ENCODE measurements at regions not wholly inside any gene's neighbourhood (a gene's known extent, or its start where the extent isn't known, plus 50 kb on each side); places are given as distances from the start of the nearest gene placed in this dataset.

DNA sequence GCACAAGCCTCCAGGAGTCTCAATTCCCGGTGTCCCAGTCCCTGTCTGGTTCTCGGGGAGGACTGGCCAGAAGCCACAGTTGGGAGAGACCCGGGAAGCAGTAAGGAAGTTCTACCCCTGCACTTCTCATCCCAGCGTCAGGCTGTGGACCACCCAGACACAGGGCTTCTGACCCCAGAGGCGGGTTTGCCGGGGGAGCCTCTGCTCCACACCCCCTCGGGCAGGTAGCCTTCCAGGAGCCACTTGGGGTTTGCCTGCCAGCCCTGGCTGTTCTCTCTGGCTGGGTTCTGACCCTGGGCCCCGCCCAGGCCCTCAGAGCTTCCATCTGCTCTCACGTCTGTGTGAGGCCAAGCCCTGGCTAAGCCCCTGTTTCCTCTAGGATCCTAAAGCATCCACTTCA is 94.4 kb upstream of the GPC1 start:
- no peak for DNase-seq (ENCODE audit: low read depth in 3 of 3)

DNA sequence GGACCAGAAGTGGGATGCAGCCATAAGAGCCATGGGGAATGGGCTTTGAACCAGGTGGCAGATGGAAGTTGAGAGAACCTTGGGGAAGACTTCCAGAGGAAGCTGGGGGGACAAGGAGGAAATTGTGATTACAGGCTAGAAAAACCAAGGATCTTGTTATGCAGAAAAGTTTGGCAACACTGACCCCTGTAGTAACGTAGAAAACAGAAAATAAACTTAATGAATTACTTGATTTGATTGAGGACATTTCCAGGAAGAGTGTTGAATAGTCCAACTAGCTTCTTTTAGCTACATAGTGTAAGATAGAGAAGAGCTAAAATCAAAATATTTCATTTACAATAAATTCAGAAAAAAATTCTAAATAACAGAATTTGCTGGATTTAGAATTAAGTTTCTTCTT is 91.9 kb upstream of the GPC1 start:
- DNase-seq (ENCODE audit: low read depth in 3 of 3): no peak

DNA sequence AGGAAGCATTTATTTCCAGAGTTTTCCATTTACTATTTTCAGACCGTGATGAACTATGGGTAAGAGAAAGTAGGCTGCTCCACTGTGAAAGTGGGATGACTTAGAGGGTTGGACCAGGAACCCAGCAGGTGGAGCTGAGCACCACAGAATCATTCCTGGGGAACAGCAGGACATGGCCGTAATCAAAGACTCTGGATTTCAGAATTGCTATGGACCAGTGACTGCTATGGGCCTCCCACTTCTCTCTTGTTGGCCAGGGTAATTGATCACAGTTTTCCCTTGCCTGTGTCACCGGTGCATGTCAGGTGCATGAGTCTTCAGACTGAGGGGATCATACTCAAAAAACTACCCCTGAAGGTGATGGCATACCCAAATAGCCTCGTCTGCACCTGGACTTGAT is 90.6 kb upstream of the GPC1 start:
- DNase-seq (ENCODE audit: low read depth in 3 of 3): no peak

DNA sequence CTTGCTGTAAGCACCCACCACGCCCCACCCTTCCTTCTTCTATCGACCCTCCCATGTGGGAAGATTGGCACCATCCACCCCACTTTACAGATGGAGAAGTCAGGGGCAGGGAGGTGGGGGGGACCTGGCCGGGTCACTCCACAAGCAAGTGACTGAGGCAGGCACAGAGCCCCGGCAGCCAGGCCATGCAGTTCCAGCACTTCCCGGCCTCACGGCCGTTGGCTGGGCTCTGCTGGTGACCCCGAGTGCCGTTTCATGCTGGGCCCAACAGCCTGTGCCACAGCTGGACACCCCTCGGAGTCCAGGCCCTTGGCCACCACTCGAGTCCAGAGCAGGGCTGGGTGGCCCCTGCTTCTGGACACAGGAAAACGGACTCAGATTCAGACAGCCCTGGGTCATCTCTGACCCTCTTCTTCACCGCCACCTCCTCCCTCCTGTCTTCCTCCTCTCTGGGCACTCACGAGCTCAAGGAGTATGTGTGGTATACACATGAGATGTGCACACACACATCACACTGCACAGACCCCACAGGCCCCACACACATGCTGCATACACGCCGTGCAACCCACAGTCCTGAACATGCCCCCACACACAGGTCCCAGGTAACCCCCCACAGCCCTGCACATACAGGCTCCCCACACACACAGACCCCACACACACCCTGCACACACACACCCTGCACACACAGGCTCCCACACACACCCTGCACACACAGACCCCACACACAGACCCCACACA is 89.3 kb upstream of the GPC1 start:
- no peak for DNase-seq (ENCODE audit: low read depth in 3 of 3)

DNA sequence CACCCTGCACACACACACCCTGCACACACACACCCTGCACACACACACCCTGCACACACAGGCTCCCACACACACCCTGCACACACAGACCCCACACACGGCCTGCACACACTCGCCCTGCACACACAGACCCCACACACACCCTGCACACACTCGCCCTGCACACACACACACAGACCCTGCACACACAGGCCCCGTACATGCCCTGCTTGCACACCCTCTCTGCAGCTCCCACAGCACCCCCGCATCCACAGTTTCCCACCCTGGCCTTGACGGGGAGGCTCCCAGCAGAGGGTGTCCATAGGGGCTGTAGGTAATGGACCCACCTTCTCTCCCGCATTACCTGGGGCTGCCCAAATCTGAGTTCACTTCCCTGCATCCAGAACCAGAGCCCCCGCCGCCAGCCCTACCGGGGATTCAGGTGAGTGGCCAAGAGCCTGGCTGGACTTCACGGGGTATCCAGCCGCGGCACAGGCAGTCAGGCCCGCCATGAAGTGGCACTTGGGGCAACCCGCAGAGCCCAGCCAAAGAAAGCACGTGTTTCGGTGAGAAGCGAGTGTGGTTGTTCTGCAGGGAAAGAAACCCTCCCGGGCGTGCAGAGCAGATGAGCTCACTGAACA is 88.6 kb upstream of the GPC1 start:
- no peak for DNase-seq (ENCODE audit: low read depth in 3 of 3)

DNA sequence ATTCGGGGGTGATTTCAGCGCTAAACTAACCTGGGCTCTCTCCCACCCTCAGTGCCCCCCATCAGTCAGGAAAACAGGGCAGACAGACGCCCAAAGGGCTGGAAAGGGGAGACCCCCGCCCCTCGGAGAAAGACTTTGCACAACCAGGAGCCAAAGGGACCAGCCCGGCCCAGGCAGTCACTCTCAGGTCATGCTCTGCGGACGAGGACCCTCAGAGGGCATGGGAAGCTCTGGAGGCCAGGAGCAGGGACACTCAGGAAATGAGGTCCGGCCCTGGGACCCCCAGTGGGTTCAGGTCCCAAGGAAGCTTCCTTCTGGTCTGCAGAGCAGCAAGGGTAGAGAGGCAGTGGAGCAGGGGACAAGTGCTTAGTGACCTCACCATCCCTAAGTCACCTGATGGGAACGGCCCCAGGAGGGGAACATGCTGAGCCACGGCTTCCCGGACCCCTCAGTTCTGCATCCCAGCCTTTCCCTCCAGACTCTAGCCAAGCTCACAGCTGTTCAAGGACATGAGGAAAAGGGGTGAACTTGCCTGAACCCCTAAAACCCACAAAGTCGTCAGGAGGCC is 88.0 kb upstream of the GPC1 start:
- DNase-seq (ENCODE audit: low read depth in 3 of 3): no peak

DNA sequence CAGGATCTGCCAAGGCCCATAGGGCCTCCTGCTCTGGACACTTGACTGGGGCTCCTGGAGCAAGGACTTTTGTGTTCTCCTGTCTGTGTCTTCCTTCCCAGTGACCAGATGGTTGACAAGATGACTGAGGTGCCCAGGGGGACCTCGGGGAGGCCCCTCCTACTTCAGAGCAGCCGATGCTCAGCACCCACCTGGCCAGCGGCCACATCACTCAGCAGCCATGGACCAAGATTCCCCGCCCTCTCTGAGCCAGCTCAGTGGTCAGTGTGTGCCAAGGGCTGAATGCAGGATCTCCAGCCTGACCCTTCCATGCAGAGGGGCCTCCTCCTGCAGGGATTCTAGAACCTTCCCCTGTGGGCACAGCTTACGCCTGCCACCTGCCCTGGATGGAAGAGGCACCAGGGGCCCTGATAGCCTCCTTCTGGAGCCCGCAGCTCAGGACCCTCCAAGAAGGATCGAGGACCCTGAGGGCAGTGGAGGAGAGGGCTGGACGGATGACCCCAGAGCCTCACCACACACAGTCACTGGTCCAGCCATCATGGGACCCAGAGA is 87.4 kb upstream of the GPC1 start:
- DNase-seq (ENCODE audit: low read depth in 3 of 3): no peak

DNA sequence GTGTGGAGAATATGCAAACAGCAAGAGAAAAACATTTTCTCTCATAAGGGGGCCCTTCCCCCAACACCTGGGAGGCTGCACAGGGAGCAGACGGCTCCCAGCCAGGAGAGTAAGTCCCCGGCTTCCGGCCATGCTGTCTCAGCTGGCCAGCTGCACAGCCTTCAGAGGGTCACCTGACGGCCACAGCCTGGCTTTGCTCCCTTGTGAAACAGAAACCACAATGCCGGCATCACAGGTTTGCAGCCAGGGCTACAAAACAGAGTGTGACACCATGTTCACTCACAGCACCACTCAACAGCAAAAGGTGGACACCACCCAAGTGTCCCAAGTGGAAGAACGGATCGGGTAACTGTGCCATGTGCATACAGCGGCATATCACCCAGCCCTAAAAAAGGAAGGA is 86.9 kb upstream of the GPC1 start:
- DNase-seq (ENCODE audit: low read depth in 3 of 3): no peak

DNA sequence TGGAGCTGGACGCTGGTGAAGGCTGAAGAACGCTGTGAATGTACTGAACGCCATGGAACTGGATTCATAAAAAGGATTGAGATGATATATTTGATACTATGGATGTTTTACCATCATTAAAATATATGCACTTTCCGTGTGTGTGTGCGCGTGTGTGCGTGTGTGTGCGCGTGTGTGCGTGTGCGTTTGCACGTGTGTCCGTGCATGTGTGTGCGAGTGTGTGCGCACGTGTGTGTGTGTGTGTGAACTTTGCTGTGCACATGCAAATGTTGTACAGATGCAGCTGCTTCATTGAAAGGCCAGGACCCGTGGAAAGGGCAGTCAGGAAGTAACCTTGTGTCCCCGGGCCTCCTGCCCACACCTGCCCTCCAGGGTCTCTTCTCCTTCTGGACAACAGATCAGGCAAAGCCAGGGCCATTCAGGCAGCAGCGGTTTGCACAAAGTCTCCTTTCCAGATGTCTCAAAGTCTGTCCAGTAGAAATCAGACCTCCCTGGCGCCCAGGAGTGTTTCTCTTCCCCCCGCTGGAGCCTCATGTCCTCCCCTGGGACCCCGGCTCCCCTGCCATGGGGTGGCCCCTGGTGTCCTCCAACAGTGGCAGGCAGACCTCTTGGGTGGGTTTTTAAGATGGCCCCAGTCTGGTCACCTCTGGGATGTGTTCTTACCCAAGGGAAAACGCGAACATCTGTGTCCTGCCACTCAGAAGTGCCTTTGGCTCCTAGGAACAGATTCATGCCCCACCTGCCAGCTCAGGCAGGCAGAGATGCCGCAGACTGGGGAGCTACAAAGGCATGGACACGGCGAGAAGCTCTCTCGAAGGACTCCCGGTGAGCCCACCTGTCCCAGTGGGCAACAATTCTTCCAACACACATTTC is 86.1 kb upstream of the GPC1 start:
- no peak for DNase-seq (ENCODE audit: low read depth in 3 of 3)

DNA sequence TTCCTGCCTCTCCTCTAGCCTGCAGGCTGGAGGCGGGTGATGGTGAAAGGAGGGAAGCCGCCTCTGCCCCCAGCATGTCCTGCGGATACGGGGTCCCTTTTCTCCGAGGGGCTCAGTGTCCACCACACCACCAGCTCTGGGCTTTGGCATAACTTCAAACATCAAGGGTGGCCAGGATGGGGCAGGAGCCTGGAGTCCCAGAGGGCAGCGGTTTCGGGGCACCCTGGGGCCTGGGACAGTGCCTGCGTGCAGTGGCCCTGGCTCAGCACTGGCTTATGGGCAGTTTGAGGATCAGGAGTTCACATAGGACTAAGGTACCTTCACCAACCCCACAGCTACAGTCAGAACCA is 85.5 kb upstream of the GPC1 start:
- DNase-seq (ENCODE audit: low read depth in 3 of 3): no peak

DNA sequence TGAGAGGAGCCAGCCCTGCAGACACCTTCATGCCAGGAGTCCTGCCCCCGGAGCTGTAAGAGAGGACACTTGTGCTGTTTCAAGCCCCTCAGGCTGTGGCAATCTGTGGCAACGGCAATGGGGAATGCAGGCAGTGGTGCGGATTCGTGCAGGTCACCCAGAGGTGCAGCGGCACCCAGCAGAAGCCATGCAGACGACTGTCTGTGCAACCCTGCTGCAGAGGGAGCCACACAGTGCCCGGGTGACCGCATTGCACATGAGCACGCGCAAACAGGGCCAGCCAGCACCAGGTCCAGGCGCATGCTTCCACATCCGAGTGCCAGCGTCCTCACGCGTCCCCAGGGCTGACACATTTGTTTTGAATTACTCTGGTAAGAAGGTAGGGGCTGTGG is 84.8 kb upstream of the GPC1 start:
- DNase-seq (ENCODE audit: low read depth in 3 of 3): no peak

DNA sequence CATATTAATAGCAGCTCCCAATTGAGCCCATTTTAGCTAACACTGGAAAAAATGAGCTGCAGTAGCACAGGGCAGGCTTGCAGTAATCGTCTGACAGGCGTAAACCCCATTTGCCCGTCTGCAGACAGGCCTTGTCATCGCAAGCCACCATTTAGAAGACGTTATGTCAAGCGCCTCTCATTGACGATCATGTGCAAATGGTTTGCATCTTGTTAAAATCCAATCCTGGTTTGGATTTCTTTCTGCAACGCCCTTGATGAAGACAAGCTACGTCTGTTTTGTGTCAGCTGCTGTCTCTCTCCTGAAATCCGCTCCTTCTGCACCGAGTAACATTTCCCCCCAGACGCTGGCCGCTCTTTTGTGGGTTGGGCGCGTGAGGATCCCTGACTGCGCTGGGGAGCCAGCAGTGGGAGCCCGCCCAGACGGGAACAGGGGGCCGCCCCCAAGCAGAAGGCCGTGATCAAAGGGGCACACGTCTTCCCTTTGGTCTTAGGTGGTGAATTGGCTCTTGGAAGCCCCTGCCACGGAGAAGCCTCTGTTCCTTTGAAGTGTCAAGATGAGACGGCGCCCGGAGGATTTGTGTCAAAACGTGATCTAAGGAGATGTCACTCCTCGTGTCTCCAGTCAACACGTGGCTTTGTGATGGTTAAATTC is 84.2 kb upstream of the GPC1 start:
- DNase-seq (ENCODE audit: low read depth in 3 of 3): no peak

DNA sequence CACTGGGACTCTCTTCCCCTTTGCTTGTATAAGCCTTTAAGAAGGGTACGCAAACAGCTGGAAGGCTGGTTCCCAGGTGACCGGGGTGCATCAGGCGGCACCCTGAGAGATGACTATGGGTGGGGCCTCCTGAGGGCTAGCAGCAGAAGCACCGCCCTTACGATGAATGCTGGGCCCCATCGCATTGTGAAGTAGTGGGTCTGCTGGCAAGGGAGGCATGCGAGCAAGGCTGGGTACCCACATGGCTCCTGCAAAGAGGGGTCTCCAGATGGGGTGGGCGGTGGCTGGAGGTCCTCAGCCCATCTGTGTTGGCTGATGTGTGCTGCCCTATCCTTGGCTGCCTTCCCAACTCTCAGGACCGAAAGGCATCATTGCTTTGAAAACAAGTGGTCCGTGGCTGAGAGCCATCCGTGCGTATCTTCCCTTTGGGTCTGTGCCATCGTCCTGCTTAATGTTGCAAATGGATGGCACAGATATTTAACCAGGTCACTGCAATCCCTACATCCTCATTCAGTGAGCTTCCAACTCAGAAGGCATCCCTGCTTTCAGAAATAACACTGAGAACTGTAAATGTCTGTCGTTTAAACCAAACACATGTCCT is 83.5 kb upstream of the GPC1 start:
- no peak for DNase-seq (ENCODE audit: low read depth in 3 of 3)

DNA sequence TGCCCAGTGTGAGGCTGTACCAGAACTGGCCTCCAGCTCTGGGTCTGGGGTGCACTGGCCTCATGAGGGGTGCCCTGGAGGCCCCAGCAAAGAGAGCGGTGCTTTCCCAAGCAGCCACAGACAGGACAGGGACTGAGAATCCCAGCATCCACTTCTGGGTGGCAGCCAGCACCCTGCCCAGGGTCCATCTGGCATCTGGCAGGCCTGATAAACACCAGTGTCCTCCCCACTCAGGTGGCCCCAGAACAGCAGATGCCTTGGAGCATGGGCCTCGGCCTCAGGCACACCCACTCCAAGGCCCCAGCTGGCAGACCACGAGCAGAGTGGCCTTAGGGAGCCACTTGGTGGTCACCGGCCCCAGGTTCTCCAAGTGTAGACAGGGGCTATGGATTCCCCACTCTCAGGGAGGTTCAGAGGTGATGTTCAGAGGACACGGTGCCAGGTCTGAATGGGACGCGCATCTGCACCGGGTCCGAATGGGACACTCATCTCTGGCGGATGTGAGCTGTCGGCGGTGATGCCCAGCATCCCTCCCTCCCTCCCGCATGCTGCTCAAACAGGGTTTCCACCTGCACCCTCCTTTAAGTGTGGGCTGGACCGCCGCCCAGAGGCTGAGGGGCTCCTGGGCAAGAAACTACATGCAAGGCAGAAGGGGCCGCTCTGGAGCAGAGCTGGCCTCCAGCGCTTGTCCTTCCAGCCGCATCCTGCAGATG is 82.2 kb upstream of the GPC1 start:
- no peak for DNase-seq (ENCODE audit: low read depth in 3 of 3)

DNA sequence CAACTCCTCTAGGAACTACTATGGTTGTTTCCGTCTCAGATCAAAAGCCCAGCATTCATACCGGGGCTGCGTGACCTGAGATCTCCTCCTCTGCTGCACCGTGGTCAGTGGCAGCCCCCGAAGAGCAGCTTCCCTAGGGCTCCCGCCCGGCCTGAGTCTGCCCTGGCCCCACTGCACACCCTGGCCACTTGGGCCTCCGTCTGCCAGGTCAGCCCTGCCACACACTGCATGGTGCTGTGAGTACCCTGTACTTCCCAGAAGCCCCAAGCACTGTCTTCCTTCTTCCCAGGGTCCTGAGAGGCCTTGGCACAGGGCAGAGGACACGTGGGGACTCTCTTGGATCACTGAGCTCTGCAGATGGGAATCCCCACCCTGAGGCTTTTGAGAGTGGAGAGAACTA is 81.5 kb upstream of the GPC1 start:
- no peak for DNase-seq (ENCODE audit: low read depth in 3 of 3)

DNA sequence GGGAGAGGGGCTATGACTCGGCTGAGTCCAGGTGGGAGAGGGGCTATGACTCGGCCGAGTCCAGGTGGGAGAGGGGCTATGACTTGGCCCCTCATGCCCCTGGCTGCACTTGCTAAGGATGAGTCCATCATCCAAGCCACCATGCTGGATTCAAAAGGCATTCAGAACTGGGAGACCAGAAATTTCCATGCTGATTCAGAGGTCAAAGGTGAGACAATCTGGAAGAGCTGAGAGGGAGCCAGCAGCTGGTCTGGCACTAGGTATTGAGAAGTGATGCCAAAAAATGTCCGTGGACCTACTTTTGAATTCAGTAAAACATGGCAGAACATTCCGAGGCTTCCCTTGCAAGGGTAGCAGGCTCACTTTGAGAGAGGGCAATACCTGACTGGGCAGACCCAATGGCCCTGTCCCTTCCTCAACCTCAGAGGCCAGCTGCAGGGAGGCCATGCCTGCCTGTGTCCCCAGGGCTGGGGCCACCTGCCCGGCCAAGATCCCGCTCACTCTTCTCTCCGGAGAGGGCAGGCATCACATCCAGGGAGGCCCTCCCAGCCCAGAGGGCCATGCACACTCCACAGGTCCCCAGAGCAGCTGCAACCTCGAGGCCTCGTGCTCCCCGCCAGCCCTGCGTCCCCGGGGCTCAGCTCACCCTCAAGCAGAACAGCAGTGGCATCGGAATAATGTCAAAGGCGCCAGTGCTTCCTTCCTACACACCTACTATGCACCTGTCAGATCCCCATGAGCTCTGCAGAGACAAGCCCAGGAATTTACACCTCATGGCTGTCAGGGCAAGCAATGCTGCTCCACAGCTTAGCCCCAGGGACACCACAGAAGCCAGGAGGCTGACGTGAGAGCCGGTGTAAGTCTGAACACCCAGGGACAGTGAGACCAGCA is 80.2 kb upstream of the GPC1 start:
- no peak for DNase-seq (ENCODE audit: low read depth in 3 of 3)

DNA sequence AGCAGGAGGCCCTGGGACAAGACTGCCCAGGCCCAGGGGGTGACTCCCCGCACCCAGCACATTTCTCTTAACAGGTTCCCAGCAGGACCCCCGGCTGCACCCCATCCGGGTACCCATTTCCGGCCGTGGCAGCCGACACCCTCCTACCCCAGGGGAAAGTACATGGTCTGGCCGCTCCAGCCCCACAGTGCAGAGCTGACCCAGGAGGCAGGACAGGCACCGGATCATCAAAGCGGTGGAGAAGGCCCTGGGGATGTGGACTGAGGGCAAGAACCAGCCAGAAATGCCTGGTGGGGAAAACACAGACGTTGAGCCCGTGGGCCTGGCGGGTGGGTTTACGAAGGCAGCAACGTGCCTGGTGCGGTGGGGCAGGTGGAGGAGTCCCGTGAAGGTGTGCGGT is 79.5 kb upstream of the GPC1 start:
- no peak for DNase-seq (ENCODE audit: low read depth in 3 of 3)

DNA sequence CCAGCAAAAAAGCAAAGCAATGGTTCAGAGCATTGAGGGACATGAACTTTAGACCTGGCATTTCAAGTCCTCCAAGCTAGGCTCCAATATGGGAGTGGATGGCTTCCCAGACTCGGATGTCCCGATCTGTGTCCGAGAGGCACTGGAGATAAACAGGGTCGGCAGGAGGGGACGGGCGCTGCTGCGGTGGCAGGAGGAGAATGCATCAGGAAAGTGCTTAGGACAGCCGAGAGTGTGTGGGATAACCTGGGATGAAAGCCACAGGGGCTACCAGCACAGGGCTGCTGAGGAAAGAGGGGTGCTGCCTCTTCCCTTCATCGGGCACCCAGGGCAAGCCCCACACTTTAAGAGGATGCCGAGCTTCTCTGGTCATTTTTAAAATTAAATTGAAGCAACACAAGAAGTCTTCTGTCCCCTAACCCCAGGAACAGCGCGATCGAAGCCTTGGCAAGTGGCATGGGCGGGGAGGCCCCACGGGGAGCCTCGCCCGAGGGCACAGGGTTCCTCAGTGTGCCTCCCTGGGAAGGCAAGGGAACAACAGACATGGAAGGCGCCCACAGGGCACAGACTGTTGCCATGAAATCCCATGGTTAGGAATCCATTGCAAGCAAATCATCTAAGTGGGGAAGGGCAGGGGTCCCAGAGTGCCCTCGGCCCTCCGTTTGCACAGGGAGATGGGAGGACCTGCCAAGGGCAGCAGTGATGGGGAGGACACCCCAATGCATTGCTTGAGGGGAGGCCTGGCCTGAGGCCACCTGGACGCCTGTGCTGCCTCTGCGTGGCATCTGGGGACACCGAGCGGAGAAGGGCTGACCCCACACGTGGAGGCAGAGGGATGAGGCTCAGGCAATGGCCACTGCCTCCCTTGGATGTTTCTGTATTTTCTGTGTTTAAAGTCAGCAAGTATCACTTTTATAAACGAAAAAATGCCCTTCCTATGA is 78.5 kb upstream of the GPC1 start:
- no peak for DNase-seq (ENCODE audit: low read depth in 3 of 3)

DNA sequence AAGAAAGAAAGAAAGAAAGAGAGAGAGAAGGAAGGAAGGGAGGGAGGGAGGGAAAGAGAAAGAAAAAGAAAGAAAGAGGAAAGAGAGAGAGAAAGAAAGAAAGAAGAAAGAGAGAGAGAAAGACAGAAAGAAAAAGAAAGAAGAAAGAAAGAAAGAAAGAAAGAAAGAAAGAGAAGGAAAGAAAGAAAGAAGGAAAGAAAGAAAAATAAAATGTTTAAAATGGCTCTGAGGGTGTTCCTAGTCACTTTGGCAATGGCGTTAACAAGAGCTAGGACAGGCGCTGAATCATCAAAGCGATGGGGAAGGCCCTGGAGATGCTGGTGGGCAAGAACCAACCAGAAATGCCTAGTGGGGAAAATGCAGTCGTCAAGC is 77.8 kb upstream of the GPC1 start:
- DNase-seq (ENCODE audit: low read depth in 3 of 3): no peak

All from stimulated activated CD4-positive, alpha-beta T cell treated with anti-CD3 and anti-CD28 coated beads, TNF-alpha, amount 100 ng/mL, for 48 hours (primary cell).